Skeletal muscle cell (primary cell): ENCODE measurements at regions not wholly inside any gene's neighbourhood (a gene's known extent, or its start where the extent isn't known, plus 50 kb on each side); places are given as distances from the start of the nearest gene placed in this dataset.
"Not testable (repeated sequence)": the region's sequence is repeated elsewhere in the genome, so short reads cannot be mapped to it uniquely, and the experiment has no call there.

Experiments
- DNase-seq: peaks from one replicate; pipeline ENCODE4 v3.0.0-alpha.2; 2010; ENCODE audit warnings: low read depth
- H3K4me3 ChIP-seq: 2 replicates; pipeline ENCODE4 v1.5.1; 2011; ENCODE audit warnings: low read depth, mild to moderate bottlenecking, control low read depth, low read length, moderate library complexity

DNA sequence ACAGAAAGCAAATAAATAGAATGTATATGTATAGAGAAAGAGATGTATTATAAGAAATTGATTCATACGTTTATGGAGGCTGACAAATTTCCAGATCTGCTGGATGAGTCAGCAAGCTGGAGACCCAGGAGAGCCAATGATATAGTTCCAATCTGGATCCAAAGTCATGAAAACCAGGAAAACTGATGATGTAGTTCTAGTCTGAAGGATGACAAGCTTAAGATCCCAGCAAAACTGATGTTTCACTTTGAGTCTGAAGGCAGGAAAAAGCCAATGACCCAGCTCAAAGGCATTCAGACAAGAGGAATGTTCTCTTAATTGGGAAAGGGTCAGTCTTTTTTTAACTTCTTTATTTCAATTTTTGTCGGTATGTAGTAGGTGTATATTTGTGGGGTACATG lies 102.6 kb downstream of the LHFPL1 start:
- no peak for DNase-seq
- H3K4me3 ChIP-seq, result no peak overlapping the region

DNA sequence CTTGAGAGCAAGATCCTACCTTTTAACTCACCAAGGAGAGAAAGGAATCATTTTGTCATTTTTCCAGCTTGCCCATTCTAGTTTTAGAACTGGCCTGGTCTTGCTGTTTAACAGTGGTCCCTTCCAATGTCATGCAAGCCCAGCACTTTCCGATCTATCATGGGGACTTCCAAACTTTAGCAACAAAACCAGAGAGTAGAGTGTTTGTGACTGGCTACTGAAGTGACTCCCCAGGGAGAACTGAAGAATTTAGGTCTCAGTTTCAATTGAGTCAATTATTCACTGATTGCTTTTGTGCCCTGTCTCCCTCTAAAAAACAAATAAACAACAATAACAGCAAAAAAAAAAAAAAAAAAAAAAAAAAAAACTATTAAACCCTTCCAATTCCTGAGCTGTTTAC lies 108.3 kb downstream of the LHFPL1 start:
- DNase-seq, result no peak
- no peak overlapping the region for H3K4me3 ChIP-seq

DNA sequence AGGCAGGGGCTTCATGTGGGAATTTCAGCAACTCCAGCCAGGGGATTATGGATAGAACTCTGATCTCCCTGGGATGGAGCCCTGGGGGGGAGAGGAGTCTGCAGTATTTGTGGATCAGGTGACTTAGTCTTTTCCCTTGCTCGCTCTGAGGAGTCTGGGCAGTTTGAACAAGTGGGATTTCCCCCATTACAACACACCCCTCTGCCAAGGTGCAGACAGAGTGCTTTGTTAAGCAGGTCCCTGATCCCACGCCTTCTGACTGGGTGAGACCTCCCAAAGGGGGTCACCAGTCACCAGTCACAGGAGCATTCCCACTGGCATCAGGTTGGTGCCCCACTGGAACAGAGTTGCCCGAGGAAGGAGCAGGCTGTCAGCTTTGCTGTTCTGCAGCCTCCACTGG lies 123.9 kb downstream of the LHFPL1 start:
- H3K4me3 ChIP-seq, result no peak overlapping the region
- no peak for DNase-seq

DNA sequence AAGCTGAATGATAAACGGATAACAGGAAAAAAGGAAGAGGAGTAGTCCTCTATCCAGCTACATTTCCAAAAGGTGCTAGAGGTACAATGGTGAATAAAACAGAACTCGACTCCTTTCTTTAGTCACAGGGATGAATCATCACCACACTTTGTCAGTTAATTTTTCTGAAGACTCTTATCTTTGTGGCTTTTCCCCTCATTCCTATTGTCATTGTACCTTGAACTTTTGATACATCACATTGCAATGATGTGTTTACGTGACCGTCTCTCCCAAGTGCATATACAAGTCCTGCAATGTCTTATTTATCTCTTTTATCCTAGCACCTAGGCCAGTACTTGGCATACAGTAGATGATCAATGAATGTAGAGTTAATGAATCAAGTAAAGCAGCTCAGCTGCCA lies 134.7 kb downstream of the LHFPL1 start:
- H3K4me3 ChIP-seq, result no peak overlapping the region
- no peak for DNase-seq

DNA sequence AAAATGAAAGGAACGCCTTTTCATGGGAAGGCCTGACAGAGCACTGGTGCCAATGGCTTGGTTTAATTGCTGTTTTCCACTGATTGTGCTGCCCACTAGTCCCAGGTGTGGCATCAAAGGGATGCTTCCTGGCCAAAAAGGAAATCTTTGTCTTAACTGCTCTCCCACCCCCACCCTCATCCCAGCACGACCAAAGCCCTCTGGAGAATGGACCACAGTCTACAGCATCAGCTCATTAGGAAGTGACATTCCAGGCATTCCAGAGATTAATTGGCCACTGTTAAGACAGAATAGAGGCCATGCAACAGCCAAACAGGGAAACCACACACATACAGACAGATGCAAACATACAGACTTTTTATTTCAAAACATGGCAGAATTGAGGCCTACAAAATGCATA lies 143.2 kb downstream of the LHFPL1 start:
- DNase-seq, result no peak
- H3K4me3 ChIP-seq, result no peak overlapping the region

DNA sequence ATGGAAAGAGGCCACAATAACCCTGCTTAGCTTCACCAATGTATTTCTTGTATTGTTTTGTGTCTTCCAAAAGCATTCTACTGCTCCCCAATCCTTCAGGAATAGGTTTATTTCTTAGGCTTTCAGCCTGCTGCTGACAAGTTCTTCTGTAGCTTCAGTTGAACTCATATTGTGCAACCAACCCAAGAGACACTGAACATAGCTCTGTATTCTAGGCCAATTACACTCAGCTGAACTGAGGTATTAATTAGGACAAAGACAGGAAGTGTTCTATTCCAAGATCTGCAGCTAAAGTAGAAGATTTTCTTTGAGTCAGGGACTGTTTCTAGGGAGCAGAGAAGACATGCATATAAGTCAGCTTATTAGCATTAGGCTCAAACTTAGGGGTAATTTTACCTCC lies 151.8 kb downstream of the LHFPL1 start:
- H3K4me3 ChIP-seq, result no peak overlapping the region
- no peak for DNase-seq

DNA sequence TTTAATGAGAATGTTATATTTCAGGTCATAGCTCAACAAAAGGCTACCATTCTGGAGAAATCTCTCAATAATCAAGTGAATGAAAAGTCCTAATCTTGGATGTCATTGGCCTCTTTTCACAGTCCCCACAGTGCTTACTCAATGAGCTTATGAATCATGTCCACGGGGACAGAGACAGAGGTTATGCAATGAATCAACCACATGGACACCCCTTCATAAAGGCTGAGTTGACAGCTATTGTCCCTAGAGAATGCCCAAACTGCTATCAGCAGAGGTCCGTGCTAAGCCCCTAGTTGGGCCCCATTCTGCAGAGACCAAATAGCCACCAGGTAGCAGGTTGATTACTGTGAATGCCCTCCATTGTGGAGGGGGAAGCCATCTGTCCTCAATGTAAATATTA lies 158.1 kb downstream of the LHFPL1 start:
- H3K4me3 ChIP-seq, result no peak overlapping the region
- DNase-seq, result no peak

DNA sequence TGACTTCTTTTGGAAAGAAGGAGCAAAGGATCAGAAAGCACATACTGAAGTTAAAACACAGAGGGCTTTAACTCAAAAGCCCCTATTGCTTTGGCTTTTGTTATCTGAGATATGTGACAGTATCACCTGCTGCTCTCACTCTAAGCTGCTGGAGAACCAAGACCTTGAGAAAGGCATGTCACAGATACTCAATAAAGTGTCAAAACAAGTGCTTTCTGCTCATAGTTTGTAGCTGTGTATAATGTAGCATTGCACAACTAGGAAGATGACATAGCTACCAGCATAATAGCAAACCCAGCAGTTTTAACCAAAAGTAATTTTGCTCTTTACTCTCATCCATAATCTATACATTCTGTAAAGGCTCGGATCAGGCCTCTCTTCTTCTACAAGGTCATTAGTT lies 159.6 kb downstream of the LHFPL1 start:
- DNase-seq, result no peak
- no peak overlapping the region for H3K4me3 ChIP-seq

DNA sequence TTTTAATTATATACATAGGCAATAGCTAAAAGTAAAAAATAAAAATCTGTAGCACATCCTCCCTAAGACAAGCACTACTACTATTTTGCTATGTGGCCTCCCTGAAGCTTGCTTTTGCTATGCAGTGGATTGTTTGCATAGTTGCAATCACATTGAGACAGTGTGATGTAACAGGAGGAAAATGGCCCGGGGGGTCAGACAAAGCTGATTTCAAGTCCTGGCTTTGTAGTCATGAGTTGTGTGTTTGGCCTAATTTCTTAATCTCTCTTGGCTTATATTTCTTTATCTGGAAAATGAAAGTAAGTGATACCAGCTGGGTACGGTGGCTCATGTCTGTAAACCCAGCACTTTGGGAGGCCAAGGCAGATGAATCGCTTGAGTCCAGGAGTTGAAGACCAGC lies 166.6 kb downstream of the LHFPL1 start:
- peak; percentile 0 for DNase-seq
- no peak overlapping the region for H3K4me3 ChIP-seq

DNA sequence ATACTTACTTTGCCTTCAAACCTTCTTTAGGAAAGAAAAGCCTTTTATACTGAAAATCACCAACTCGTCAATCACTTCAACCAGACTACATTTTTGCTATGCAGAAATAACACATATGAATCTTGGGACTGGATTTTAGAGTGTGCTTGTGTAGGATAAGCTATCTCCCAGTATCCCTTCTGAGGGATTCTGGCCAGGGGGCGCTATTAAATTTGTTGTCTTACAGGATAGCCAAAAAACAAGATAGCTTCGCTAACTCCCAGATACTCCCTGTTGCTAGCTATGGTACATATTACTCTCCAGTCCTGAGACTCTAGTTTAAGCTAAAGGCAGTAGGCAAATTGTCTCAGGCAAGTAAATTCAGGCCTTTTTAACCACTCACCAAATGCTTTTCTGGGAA lies 167.2 kb downstream of the LHFPL1 start:
- DNase-seq, result no peak
- H3K4me3 ChIP-seq, result no peak overlapping the region

DNA sequence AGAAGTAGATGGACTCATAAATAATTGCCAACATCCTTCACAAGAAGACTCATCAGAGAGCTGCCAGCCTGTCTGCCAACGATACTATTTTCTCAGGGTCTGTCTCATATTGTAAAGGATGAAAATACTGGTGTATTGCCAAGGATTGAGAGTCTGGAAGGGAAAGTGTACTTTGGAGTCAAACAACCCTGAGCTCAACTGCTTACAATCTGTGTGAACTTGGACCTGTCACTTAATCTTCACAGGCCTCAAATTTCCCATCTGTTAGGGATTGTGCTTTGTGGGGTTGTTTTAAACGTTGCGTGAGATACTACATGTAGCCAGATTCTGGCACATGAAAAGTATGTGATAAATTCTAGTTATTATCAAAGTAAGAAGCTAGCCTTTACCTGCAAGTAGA lies 169.1 kb downstream of the LHFPL1 start:
- no peak for DNase-seq
- H3K4me3 ChIP-seq, result no peak overlapping the region

DNA sequence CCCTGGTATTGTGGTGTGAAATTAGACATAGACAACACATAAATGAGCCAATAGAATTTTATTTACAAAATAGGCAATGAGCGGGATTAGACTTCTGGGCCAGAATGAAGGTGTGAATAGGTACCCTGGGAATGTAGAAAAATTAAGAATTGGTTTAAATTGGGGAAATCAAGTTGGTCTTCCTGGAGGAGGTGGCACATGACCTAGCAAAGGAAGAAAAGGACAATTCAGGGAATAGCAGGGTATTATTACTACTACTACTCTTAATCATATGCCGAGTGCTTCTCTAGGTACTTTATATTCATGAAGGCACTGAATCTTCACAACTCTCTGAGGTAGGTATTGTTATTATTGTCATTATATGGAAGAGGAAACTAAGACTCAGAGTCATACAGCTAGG lies 202.1 kb downstream of the LHFPL1 start:
- no peak for DNase-seq
- H3K4me3 ChIP-seq, result no peak overlapping the region

DNA sequence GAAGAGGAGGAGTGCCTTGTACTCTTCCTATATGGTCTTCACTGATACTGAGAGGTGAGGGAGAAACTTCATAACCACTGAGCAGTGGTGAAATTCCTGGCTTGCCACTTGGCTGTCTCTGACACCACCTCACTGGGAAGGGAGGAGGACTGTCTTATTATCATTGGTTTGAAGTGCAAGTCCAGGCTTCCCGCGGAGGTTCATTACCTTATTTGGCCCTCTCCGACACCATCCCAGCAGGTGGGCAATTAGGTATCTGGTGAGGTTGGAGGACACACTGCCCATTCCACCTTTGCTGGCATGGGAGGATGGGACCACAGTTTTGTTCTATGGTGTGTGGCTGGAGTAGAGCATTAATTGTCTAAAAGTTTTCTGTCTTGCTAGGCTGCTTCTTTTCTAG lies 206.1 kb downstream of the LHFPL1 start:
- DNase-seq, result no peak
- H3K4me3 ChIP-seq, result no peak overlapping the region

DNA sequence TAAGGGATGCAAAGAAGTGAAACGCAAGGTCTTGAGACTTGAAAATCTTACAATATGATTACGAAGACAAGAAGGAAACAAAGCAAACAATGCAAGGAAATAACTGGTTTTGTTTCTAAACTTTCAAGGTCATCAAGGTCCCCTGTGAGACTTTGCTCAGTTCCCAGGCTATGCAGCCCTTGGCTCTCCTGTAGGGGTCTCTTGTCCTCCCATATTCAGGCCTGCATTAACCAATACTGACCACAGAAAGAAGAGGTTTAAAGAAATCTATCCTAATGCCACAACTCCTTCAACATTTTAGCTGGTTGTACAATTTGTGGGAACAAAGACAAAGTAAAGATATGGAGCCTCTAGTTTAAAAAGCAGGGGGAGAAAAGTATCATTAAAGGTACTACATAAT lies 209.2 kb downstream of the LHFPL1 start:
- H3K4me3 ChIP-seq, result no peak overlapping the region
- no peak for DNase-seq

DNA sequence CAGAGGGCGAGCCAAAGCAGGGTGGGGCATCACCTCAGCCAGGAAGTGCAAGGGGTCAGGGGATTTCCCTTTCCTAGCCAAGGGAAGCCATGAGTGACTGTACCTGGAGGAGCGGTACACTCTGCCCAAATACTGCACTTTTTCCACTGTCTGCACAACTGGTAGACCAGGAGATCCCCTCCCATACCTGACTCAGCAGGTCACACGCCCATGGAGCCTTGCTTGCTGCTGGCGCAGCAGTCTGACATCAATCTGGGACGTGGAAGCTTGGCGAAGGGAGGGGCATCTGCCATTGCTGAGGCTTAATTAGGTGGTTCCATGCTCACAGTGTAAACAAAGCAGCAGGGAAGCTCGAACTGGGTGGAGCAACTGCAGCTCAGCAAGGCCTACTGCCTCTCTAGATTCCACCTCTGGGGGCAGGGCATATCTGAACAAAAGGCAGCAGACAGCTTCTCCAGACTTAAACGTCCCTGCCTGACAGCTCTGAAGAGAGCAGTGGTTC lies 217.7 kb downstream of the LHFPL1 start:
- not testable (repeated sequence) for H3K4me3 ChIP-seq, DNase-seq

DNA sequence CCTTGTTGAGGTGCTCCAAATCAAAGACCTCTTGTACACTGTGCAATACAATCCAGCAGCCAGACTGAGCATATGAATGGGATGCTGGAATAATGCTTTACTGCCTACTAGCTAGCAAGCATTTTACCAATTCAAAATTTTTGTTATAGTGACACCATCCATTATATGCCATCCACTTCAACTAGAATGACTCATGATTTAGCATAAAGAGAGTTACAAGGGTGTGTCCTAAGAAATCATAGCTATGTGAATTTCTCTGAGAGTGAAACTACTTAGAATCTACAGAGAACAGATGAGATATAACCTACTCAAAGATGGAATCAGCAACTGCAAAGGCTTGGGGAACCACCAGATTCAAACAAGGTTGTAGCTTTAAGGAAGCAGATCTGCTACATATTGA lies 221.9 kb downstream of the LHFPL1 start:
- H3K4me3 ChIP-seq, result no peak overlapping the region
- no peak for DNase-seq

DNA sequence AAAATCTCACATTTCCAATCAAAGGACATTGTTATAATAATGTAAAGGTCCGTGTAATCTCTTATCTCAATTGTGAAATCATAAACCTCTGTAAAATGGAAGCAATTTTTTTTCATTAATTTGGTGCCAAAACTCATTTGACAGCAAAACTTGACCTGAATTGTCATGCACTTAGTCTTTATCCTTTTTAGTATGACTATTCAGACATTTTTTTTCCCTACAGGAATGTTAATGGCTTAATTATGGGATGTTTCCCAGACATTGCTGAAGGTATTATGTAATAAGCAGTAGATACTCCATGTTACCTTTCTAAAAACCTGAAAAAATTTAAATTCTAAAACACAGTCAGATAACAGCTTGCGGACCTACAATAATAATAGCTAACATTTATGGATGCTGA lies 228.9 kb downstream of the LHFPL1 start:
- no peak overlapping the region for H3K4me3 ChIP-seq
- DNase-seq, result no peak

DNA sequence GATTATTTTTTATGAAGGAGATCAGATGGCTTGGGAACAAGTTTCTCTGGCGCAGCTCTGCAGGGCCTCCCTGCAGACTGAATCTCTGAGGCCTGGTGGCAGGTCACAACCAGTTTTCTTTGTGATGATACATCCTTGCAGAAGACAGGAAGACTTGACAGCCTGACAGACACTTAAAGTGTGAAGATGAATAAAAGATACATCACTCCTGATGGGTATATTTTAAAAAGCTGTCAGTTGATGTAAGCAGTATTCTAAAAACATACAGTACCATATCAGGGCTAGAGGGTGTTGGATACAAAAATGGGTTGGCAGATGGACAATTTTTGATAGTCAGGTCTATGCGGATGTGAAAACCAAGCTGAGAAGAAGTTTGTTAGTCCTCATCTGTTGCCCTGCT lies 239.5 kb downstream of the LHFPL1 start:
- no peak for DNase-seq
- H3K4me3 ChIP-seq, result no peak overlapping the region

DNA sequence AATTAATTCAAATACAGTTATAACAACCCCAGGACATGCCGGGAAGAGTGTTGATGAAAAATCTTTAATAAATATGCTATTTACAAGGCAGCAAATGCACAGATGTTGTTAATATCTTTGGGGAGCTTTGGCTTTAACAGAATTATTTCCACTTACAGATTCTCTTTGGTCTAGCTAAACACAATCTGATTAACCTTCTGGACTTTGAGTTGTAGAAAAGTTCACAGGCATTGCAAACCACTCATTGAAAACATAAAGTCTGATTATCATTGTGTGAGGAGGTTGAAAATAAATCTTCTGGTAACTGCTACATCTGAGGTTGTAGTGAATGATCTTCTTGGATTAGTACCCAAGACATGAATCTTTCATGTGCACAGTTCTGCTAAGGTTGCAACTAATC lies 255.6 kb downstream of the LHFPL1 start:
- DNase-seq, result no peak
- H3K4me3 ChIP-seq, result no peak overlapping the region

DNA sequence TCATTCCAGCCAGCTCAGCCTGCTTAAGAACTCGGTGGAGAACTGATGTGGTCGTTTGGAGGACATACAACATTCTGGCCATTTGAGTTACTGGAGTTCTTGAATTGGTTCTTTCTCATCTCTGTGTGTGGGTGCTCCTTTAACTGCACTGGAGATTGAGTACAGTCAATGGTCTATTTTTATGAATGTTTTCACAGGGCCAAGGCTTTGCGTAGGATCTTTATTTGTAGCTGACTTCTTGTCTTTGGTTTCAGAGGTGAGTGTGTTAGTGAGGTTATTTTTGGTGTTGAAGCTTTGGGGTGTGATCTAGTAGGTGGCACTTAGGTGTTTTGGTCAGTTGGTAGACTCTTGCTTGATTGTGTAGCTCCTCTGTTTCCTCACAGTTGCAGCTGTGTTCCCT lies 288.4 kb downstream of the LHFPL1 start:
- H3K4me3 ChIP-seq, result no peak overlapping the region
- no peak for DNase-seq

DNA sequence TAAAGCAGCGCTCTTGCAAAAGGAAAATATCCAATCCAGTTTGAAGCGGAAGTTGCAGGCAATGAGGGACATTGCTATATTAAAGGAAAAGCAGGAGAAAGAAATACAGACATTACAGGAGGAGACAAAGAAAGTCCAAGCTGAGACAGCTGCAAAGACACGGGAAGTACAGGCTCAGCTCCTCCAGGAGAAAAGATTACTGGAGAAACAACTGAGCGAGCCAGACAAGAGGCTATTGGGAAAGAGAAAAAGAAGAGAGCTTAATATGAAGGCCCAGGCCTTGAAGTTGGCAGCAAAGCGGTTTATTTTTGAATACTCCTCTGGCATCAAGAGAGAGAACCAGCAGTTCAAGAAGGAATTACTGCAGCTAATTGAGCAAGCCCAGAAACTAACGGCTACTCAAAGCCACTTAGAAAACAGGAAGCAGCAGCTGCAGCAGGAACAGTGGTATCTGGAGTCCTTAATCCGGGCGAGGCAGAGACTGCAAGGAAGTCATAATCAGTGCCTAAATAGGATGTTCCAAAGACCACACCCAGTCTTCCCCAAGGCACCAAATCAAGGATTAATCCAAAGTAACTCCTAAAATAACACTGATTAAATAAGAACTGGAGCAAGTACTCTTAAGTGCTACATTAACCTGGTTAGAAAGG lies 298.0 kb downstream of the LHFPL1 start:
- DNase-seq, H3K4me3 ChIP-seq: not testable (repeated sequence)
